T-cell (primary cell): ENCODE measurements at regions not wholly inside any gene's neighbourhood (a gene's known extent, or its start where the extent isn't known, plus 50 kb on each side); places are given as distances from the start of the nearest gene placed in this dataset.

Experiments used
- ATAC-seq, 4 experiments: fragments of 200-7000 bp in 3 of 4; fragments of 150-1000 bp in 1 of 4; cut with Tn5 transposase; replicated peaks in 1 of 4; 1 replicate in 3 of 4; 2 replicates in 1 of 4; pipeline ENCODE4 v1.10.0; 2021; ENCODE audit warnings: moderate library complexity in 3 of 4, mild to moderate bottlenecking in 2 of 4, moderate number of reproducible peaks in 1 of 4
- CTCF ChIA-PET, 2 donors: fragments of 300-600 bp; sonication (Branson Sonifier 250); formaldehyde crosslinking; loops; one replicate each; lab custom pipeline; 2022; ENCODE audit warnings: antibody characterized with exemption in 2 of 2; lab: Charles Lee
- POLR2A ChIA-PET, 2 donors: fragments of 300-600 bp; sonication (Branson Sonifier 250); formaldehyde crosslinking; loops; one replicate each; lab custom pipeline; 2022; ENCODE audit warnings: antibody characterized with exemption in 2 of 2; lab: Charles Lee
- DNase-seq, 35 experiments: peaks; one replicate each; pipeline versions ENCODE4 v3.0.0 to v3.0.0-alpha.2; 2013 to 2023
- H3K27ac ChIP-seq: one replicate; pipeline ENCODE4 v1.5.1; 2013; ENCODE audit warnings: low read length
- H3K27me3 ChIP-seq, 2 experiments: replicated peaks in 1 of 2; 1 replicate in 1 of 2; 2 replicates in 1 of 2; pipeline versions ENCODE4 v1.6.1 to v1.7.0; 2013; ENCODE audit warnings: low read length in 1 of 2, mixed read lengths in 1 of 2; ENCODE audit not compliant: control insufficient read depth in 2 of 2, insufficient read depth in 2 of 2; ENCODE audit errors: extremely low read depth in 1 of 2
- H3K36me3 ChIP-seq, 2 donors: 1 replicate in 1 of 2; 2 replicates in 1 of 2; pipeline versions ENCODE4 v1.6.1 to v1.7.0; 2013; ENCODE audit warnings: low read length in 1 of 2; ENCODE audit not compliant: control insufficient read depth in 2 of 2, insufficient read depth in 1 of 2; ENCODE audit errors: extremely low read depth in 1 of 2
- H3K4me1 ChIP-seq, 2 experiments: 1 replicate in 1 of 2; 2 replicates in 1 of 2; pipeline versions ENCODE4 v1.6.1 to v1.7.0; 2013; ENCODE audit warnings: low read length in 2 of 2, mixed read lengths in 1 of 2; ENCODE audit not compliant: insufficient read depth in 2 of 2, control insufficient read depth in 1 of 2; ENCODE audit errors: extremely low read depth in 1 of 2
- H3K4me3 ChIP-seq, 2 donors: 1 replicate in 1 of 2; 2 replicates in 1 of 2; pipeline versions ENCODE4 v1.5.1 to v1.7.0; 2013; ENCODE audit warnings: mild to moderate bottlenecking in 2 of 2, low read length in 1 of 2, moderate library complexity in 1 of 2; ENCODE audit not compliant: control insufficient read depth in 1 of 2; ENCODE audit errors: extremely low read depth in 1 of 2
- H3K9me3 ChIP-seq: 2 replicates; pipeline ENCODE4 v1.7.0; 2013
- H3K27ac Mint-ChIP-seq, 2 donors: one replicate each; pipeline ENCODE4 v1.8.0; 2020 to 2021; ENCODE audit warnings: mild to moderate bottlenecking in 2 of 2, mixed read lengths in 2 of 2
- H3K27me3 Mint-ChIP-seq, 2 donors: one replicate each; pipeline ENCODE4 v1.8.0; 2021 to 2022; ENCODE audit warnings: mixed read lengths in 2 of 2
- H3K36me3 Mint-ChIP-seq: one replicate; pipeline ENCODE4 v1.8.0; 2021; ENCODE audit warnings: mixed read lengths
- H3K4me1 Mint-ChIP-seq, 3 donors: one replicate each; pipeline ENCODE4 v1.8.0; 2020 to 2022; ENCODE audit warnings: mixed read lengths in 3 of 3, mild to moderate bottlenecking in 1 of 3
- H3K4me3 Mint-ChIP-seq, 3 donors: one replicate each; pipeline ENCODE4 v1.8.0; 2020 to 2022; ENCODE audit warnings: mild to moderate bottlenecking in 3 of 3, mixed read lengths in 3 of 3, moderate library complexity in 3 of 3
- H3K9me3 Mint-ChIP-seq, 3 donors: one replicate each; pipeline ENCODE4 v1.8.0; 2020 to 2022; ENCODE audit warnings: mixed read lengths in 3 of 3
- WGBS: methylation state at CpG from one replicate; pipeline ENCODE4 v1.1.5; 2013; ENCODE audit warnings: missing lambda C conversion rate; ENCODE audit not compliant: insufficient coverage; 5-methylcytosine and 5-hydroxymethylcytosine counted together

- ChIA-PET CTCF (interaction anchor here in 1 of 2 donors (1.1 kb wide), 1 partner anchor 12 kb away, joined by 3 read pairs; no protein-coding TSS in a partner anchor), POLR2A (no interaction called here)
- 100% methylated on average over 1 of the region's 1 CpG for WGBS
- Mint-ChIP-seq H3K4me1 (no peaks in the 10 kb centered on the region), H3K27me3 (peaks cover 0 to 3% of the 10 kb centered on the region in 2 donors), H3K9me3 (peaks cover 0 to 12% (median 9%) of the 10 kb centered on the region in 3 donors), H3K36me3 (no peaks in the 10 kb centered on the region), H3K4me3 (no peak overlapping the region), H3K27ac (no peak overlapping the region)
- no peaks in the 10 kb centered on the region for H3K27me3 ChIP-seq
- DNase-seq (no peak), ATAC-seq (no peak)
- no peaks in the 10 kb centered on the region for H3K4me1 ChIP-seq
- no peak overlapping the region for H3K4me3 ChIP-seq
- H3K9me3 ChIP-seq: no peaks in the 10 kb centered on the region
- H3K27ac ChIP-seq: no peak overlapping the region
- no peaks in the 10 kb centered on the region for H3K36me3 ChIP-seq
Measured at GRCh38 chr7:41573862-41574261, 129.0 kb downstream of the INHBA start.

DNA sequence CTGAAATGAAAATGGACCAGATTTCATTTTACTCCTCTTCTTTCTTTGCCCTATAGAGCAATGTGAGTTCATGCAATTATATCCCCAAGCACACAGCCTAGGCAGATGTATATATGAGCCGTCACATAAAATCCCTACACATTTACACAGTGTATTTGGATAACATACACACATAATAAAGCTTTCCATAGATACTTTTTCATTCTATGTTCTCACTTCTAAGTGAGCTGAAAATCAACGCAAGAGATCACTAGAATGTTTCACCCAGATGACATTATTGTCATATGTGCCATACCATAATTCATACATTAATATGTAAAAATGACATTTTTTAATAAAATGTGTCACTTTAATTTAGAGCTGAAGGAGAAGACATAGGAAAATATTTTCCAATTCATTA is 129.4 kb downstream of the INHBA start:
- H3K9me3 ChIP-seq: no peaks in the 10 kb centered on the region
- Mint-ChIP-seq H3K9me3 (peaks cover 0 to 9% (median 8%) of the 10 kb centered on the region in 3 donors), H3K27ac (no peak overlapping the region), H3K36me3 (no peaks in the 10 kb centered on the region), H3K27me3 (peaks cover 0 to 3% of the 10 kb centered on the region in 2 donors), H3K4me1 (no peaks in the 10 kb centered on the region), H3K4me3 (no peak overlapping the region)
- 100% methylated on average over 1 of the region's 2 CpGs for WGBS
- no peak overlapping the region for H3K27ac ChIP-seq
- H3K4me3 ChIP-seq: no peak overlapping the region
- ATAC-seq (no peak), DNase-seq (no peak)
- CTCF ChIA-PET: interaction anchor here in 1 of 2 donors (1.1 kb wide), 1 partner anchor 12 kb away, joined by 3 read pairs; no protein-coding TSS in a partner anchor
- no peaks in the 10 kb centered on the region for H3K36me3 ChIP-seq
- no peaks in the 10 kb centered on the region for H3K4me1 ChIP-seq
- H3K27me3 ChIP-seq: no peaks in the 10 kb centered on the region
- POLR2A ChIA-PET: no interaction called here

- Histone ChIP-seq H3K36me3 (no peaks in the 10 kb centered on the region), H3K27me3 (no peaks in the 10 kb centered on the region), H3K4me3 (no peak overlapping the region), H3K27ac (no peak overlapping the region), H3K9me3 (no peaks in the 10 kb centered on the region), H3K4me1 (no peaks in the 10 kb centered on the region)
- Mint-ChIP-seq H3K4me3 (no peak overlapping the region), H3K36me3 (no peaks in the 10 kb centered on the region), H3K27me3 (peaks cover 0 to 3% of the 10 kb centered on the region in 2 donors), H3K9me3 (peaks cover 0 to 9% (median 8%) of the 10 kb centered on the region in 3 donors), H3K27ac (no peak overlapping the region), H3K4me1 (no peaks in the 10 kb centered on the region)
- no peak for DNase-seq
- whole genome bisulfite sequencing: 62% methylated on average over 2 of the region's 2 CpGs
- ATAC-seq: no peak
- POLR2A ChIA-PET: no interaction called here
- CTCF ChIA-PET: interaction anchor here in 1 of 2 donors (1.1 kb wide), 1 partner anchor 12 kb away, joined by 3 read pairs; no protein-coding TSS in a partner anchor
Measured at GRCh38 chr7:41573015-41573414, 129.9 kb downstream of the INHBA start.

GRCh38 chr7:41571573-41571972 is 131.3 kb downstream of the INHBA start:
- no peak for DNase-seq
- no peak overlapping the region for H3K27ac ChIP-seq
- Mint-ChIP-seq H3K27ac (no peak overlapping the region), H3K4me3 (no peak overlapping the region), H3K9me3 (peaks cover 0 to 12% (median 6%) of the 10 kb centered on the region in 3 donors), H3K27me3 (peaks cover 0 to 3% of the 10 kb centered on the region in 2 donors), H3K4me1 (no peaks in the 10 kb centered on the region), H3K36me3 (no peaks in the 10 kb centered on the region)
- H3K4me1 ChIP-seq: no peaks in the 10 kb centered on the region
- H3K4me3 ChIP-seq: no peak overlapping the region
- no peaks in the 10 kb centered on the region for H3K36me3 ChIP-seq
- 79% methylated on average over 2 of the region's 5 CpGs for WGBS
- no peaks in the 10 kb centered on the region for H3K27me3 ChIP-seq
- no peaks in the 10 kb centered on the region for H3K9me3 ChIP-seq
- ChIA-PET POLR2A (no interaction called here), CTCF (no interaction called here)
- ATAC-seq: no peak

DNA sequence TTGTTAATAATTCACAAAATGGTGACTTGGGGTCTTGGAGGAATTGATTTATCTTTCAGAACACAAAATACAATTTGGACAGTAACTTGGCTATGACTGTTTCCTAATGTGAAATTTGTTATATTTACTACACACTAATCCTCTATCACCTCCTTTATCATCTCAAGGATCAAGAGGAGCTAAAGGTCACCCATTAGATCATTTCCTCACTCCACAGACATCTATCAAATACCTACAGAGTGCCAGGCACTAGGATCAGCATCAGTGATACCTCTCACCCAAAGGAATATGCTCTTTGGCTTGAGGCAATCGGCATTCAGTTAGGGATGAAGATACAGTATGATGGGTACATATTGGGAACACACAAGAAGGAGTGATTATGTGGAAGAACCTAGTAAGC is 132.1 kb downstream of the INHBA start:
- no peak overlapping the region for H3K4me3 ChIP-seq
- H3K27ac Mint-ChIP-seq: no peak overlapping the region
- no peaks in the 10 kb centered on the region for H3K36me3 ChIP-seq
- no peaks in the 10 kb centered on the region for H3K27me3 ChIP-seq
- no peak for DNase-seq
- no peak overlapping the region for H3K4me3 Mint-ChIP-seq
- no peaks in the 10 kb centered on the region for H3K27me3 Mint-ChIP-seq
- H3K9me3 Mint-ChIP-seq: peaks cover 0 to 12% (median 4%) of the 10 kb centered on the region in 3 donors
- no peak for ATAC-seq
- ChIA-PET CTCF (no interaction called here), POLR2A (no interaction called here)
- no peaks in the 10 kb centered on the region for H3K4me1 ChIP-seq
- no peaks in the 10 kb centered on the region for H3K4me1 Mint-ChIP-seq
- H3K27ac ChIP-seq: no peak overlapping the region
- no peaks in the 10 kb centered on the region for H3K9me3 ChIP-seq
- no CpG with 5 or more reads among the region's 1 CpG for WGBS
- no peaks in the 10 kb centered on the region for H3K36me3 Mint-ChIP-seq

- WGBS: no CpG with 5 or more reads among the region's 1 CpG
- Histone ChIP-seq H3K27me3 (peaks cover 0 to 3% of the 10 kb centered on the region in 2 experiments), H3K9me3 (no peaks in the 10 kb centered on the region), H3K4me3 (no peak overlapping the region), H3K4me1 (no peaks in the 10 kb centered on the region), H3K27ac (no peak overlapping the region), H3K36me3 (no peaks in the 10 kb centered on the region)
- H3K27ac Mint-ChIP-seq: no peak overlapping the region
- H3K4me1 Mint-ChIP-seq: no peaks in the 10 kb centered on the region
- no peaks in the 10 kb centered on the region for H3K27me3 Mint-ChIP-seq
- H3K36me3 Mint-ChIP-seq: no peaks in the 10 kb centered on the region
- peaks cover 3 to 12% (median 8%) of the 10 kb centered on the region in 3 donors for H3K9me3 Mint-ChIP-seq
- ChIA-PET CTCF (no interaction called here), POLR2A (interaction anchor here in 1 of 2 donors (0.5 kb wide), 1 partner anchor 61 kb away, joined by 3 read pairs; no protein-coding TSS in a partner anchor)
- H3K4me3 Mint-ChIP-seq: no peak overlapping the region
- no peak for DNase-seq
- no peak for ATAC-seq
Measured at GRCh38 chr7:41568135-41568534, 134.8 kb downstream of the INHBA start.
